Pancreas (tissue), 10 donors: ENCODE measurements at regions not wholly inside any gene's neighbourhood (a gene's known extent, or its start where the extent isn't known, plus 50 kb on each side); places are given as distances from the start of the nearest gene placed in this dataset.

Source experiments
- ATAC-seq, 4 donors: fragments of 200-7000 bp; cut with Tn5 transposase; one replicate each; pipeline versions ENCODE4 v1.8.0 to v1.9.1; 2020; ENCODE audit warnings: mild to moderate bottlenecking in 4 of 4, moderate library complexity in 4 of 4
- DNase-seq, 6 donors: peaks; one replicate each; pipeline ENCODE4 v3.0.0-alpha.2; 2020
- FAIRE-seq: peaks from 2 replicates; lab custom pipeline; 2012; peaks lifted over from hg19 to GRCh38; lab: Jason Lieb, UNC
- H3K27ac ChIP-seq, 4 donors: fragments of 200-600 bp; sonication (generic); 1 replicate in 3 of 4; 2 replicates in 1 of 4; pipeline versions ENCODE4 v1.5.0 to v1.8.0; 2020
- H3K27me3 ChIP-seq, 4 donors: fragments of 200-600 bp; one replicate each; pipeline ENCODE4 v1.8.0; 2021
- H3K36me3 ChIP-seq, 3 donors: fragments of 200-600 bp; sonication (generic) in 1 of 3; one replicate each; pipeline versions ENCODE4 v1.5.0 to v1.8.0; 2020 to 2021
- H3K4me1 ChIP-seq, 3 donors: fragments of 200-600 bp; one replicate each; pipeline ENCODE4 v1.8.0; 2021
- H3K4me3 ChIP-seq, 4 donors: fragments of 200-600 bp; sonication (generic) in 2 of 4; one replicate each; pipeline versions ENCODE4 v1.5.0 to v1.8.0; 2020 to 2021
- H3K9me3 ChIP-seq, 4 donors: fragments of 200-600 bp; one replicate each; pipeline ENCODE4 v1.8.0; 2021
- WGBS, 2 donors: extraction: QIAGEN DNeasy Blood & Tissue Kit; methylation state at CpG; one replicate each; pipeline ENCODE4 v1.1.7; 2013; 5-methylcytosine and 5-hydroxymethylcytosine counted together
- intact Hi-C, 3 donors: fragments of 100-400 bp; cut with DNase I; formaldehyde crosslinking; loops; one replicate each; pipeline versions ENCODE4 v1.11.1 to v1.14.2; 2022
- TF ChIP-seq, protein P1 (sequence below), 4 donors: fragments of 200-600 bp; sonication (generic) in 3 of 4; IDR thresholded peaks; one replicate each; pipeline versions ENCODE4 v1.5.0 to v1.8.0; 2021; ENCODE audit warnings: antibody characterized with exemption in 4 of 4
- donor health status: healthy with polysubstance abuse.
- donor health status: DM: no; HTN: no; CAD: no; lungs with moderate emphysema.
- donor health status: DM: no; HTN: no; CAD: no.
- donor health status: control.
- donor health status: control.
- donor health status: Bipolar disorder and iron deficiency.
- donor health status: DM: yes; HTN: yes; CAD: no.
- donor health status: DM: no; HTN: no; CAD: no.
- donor health status: DM: no; HTN: no; CAD: no.
- donor health status: DM: yes; HTN: yes; CAD: no.

- Histone ChIP-seq H3K4me3 (no peak overlapping the region), H3K27me3 (no peaks in the 10 kb centered on the region), H3K27ac (no peak overlapping the region), H3K9me3 (no peaks in the 10 kb centered on the region), H3K36me3 (no peaks in the 10 kb centered on the region), H3K4me1 (no peaks in the 10 kb centered on the region)
- intact Hi-C loops, result no loop called here
- DNase-seq (no peak), ATAC-seq (no peak), FAIRE-seq (no peak)
- TF ChIP-seq, protein P1, sequence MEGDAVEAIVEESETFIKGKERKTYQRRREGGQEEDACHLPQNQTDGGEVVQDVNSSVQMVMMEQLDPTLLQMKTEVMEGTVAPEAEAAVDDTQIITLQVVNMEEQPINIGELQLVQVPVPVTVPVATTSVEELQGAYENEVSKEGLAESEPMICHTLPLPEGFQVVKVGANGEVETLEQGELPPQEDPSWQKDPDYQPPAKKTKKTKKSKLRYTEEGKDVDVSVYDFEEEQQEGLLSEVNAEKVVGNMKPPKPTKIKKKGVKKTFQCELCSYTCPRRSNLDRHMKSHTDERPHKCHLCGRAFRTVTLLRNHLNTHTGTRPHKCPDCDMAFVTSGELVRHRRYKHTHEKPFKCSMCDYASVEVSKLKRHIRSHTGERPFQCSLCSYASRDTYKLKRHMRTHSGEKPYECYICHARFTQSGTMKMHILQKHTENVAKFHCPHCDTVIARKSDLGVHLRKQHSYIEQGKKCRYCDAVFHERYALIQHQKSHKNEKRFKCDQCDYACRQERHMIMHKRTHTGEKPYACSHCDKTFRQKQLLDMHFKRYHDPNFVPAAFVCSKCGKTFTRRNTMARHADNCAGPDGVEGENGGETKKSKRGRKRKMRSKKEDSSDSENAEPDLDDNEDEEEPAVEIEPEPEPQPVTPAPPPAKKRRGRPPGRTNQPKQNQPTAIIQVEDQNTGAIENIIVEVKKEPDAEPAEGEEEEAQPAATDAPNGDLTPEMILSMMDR (IDR thresholded peaks at IDR 0.05), result no peak
- WGBS, 2 donors, result 91 to 94% methylated on average over 3 of the region's 3 CpGs
These were observed 291.7 kb upstream of the MAF start for GRCh38 chr16:79892278-79892677.

DNA sequence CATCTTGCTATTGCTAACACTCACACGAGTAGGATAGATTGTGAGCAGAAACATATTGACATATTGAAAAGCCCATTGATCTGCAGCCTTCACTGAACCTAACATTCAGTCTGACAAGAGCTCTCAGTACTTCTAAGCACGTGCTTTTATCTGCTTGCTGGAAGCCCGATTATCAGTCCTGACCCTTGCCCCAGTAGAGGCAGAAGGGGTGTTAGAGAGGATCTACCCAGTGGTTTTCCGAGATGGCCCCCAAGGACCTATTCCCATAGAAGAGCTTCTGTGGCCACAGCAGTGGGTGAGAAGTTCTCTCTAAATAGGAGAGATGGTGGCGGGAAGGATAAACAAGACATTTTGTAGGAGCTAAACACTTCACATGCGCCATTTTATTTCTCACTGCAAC is 290.9 kb upstream of the MAF start:
- ATAC-seq (no peak), FAIRE-seq (no peak), DNase-seq (no peak)
- WGBS, 2 donors, result 57 to 65% methylated on average over 6 of the region's 6 CpGs
- H3K27me3 ChIP-seq, result no peaks in the 10 kb centered on the region
- H3K36me3 ChIP-seq, result no peaks in the 10 kb centered on the region
- no peak overlapping the region for H3K27ac ChIP-seq
- H3K9me3 ChIP-seq, result no peaks in the 10 kb centered on the region
- no peak overlapping the region for H3K4me3 ChIP-seq
- TF ChIP-seq, protein P1 (IDR thresholded peaks at IDR 0.05), result no peak
- no peaks in the 10 kb centered on the region for H3K4me1 ChIP-seq
- intact Hi-C loops, result no loop called here

GRCh38 chr16:79887541-79888540 is 287.3 kb upstream of the MAF start:
- H3K4me1 ChIP-seq, result no peaks in the 10 kb centered on the region
- TF ChIP-seq, protein P1 (IDR thresholded peaks at IDR 0.05), result no peak
- ATAC-seq (no peak), DNase-seq (no peak), FAIRE-seq (no peak)
- 66 to 70% methylated on average over 8 of the region's 8 CpGs for WGBS, 2 donors
- H3K4me3 ChIP-seq, result no peak overlapping the region
- H3K27ac ChIP-seq, result no peak overlapping the region
- H3K36me3 ChIP-seq, result no peaks in the 10 kb centered on the region
- intact Hi-C loops, result no loop called here
- no peaks in the 10 kb centered on the region for H3K27me3 ChIP-seq
- H3K9me3 ChIP-seq, result no peaks in the 10 kb centered on the region

- Histone ChIP-seq H3K27ac (no peak overlapping the region), H3K4me1 (no peaks in the 10 kb centered on the region), H3K4me3 (no peak overlapping the region), H3K36me3 (no peaks in the 10 kb centered on the region), H3K27me3 (no peaks in the 10 kb centered on the region), H3K9me3 (no peaks in the 10 kb centered on the region)
- WGBS, 2 donors, result 83 to 86% methylated on average over 7 of the region's 7 CpGs
- intact Hi-C loops, result no loop called here
- TF ChIP-seq, protein P1 (IDR thresholded peaks at IDR 0.05), result no peak
- DNase-seq (no peak), ATAC-seq (no peak), FAIRE-seq (no peak)
These were observed 284.8 kb upstream of the MAF start for GRCh38 chr16:79885320-79885719.

GRCh38 chr16:79883494-79883893 is 283.0 kb upstream of the MAF start:
- H3K27ac ChIP-seq, result no peak overlapping the region
- no peaks in the 10 kb centered on the region for H3K9me3 ChIP-seq
- H3K4me1 ChIP-seq, result no peaks in the 10 kb centered on the region
- no peaks in the 10 kb centered on the region for H3K27me3 ChIP-seq
- H3K36me3 ChIP-seq, result no peaks in the 10 kb centered on the region
- no peak for DNase-seq
- no peak overlapping the region for H3K4me3 ChIP-seq
- WGBS, 2 donors, result 44% methylated on average over 4 of the region's 4 CpGs
- peak; percentile 17 for FAIRE-seq
- TF ChIP-seq, protein P1 (IDR thresholded peaks at IDR 0.05), result no peak
- no peak for ATAC-seq
- intact Hi-C loops, result no loop called here
